H1 (cell line): ENCODE measurements at regions not wholly inside any gene's neighbourhood (a gene's known extent, or its start where the extent isn't known, plus 50 kb on each side); places are given as distances from the start of the nearest gene placed in this dataset.

Experiments
- CTCF ChIA-PET: fragments of 300-600 bp; sonication (Branson Sonifier 250); formaldehyde crosslinking; loops from one replicate; lab custom pipeline; 2021; ENCODE audit not compliant: partially characterized antibody; lab: Charles Lee
- POLR2A ChIA-PET: fragments of 300-600 bp; sonication (Branson Sonifier 250); formaldehyde crosslinking; loops from one replicate; lab custom pipeline; 2021; ENCODE audit warnings: inconsistent platforms; ENCODE audit not compliant: partially characterized antibody; lab: Charles Lee
- DNase-seq, 2 experiments: peaks; one replicate each; pipeline versions ENCODE4 v3.0.0 to v3.0.0-alpha.2; 2010 to 2022; ENCODE audit warnings: low spot score in 2 of 2, low read depth in 1 of 2, mixed read lengths in 1 of 2
- FAIRE-seq: peaks from 2 replicates; lab custom pipeline; 2011; peaks lifted over from hg19 to GRCh38; lab: Jason Lieb, UNC
- H2AFZ ChIP-seq: 2 replicates; pipeline ENCODE4 v1.8.1; 2012; ENCODE audit warnings: low read length, inconsistent platforms
- H2AK5ac ChIP-seq: 2 replicates; pipeline ENCODE4 v1.6.1; 2013; ENCODE audit warnings: low read depth, low read length
- H2BK120ac ChIP-seq: replicated peaks from 2 replicates; pipeline ENCODE3; 2013; ENCODE audit warnings: low read depth, low read length, inconsistent platforms
- H2BK12ac ChIP-seq: 2 replicates; pipeline ENCODE4 v1.6.1; 2013; ENCODE audit warnings: low read depth, low read length
- H2BK15ac ChIP-seq: 2 replicates; pipeline ENCODE4 v1.6.1; 2013; ENCODE audit warnings: low read length
- H2BK20ac ChIP-seq: 2 replicates; pipeline ENCODE4 v1.6.1; 2013; ENCODE audit warnings: low read length
- H2BK5ac ChIP-seq: 2 replicates; pipeline ENCODE4 v1.6.1; 2013; ENCODE audit warnings: low read depth, low read length
- H3K14ac ChIP-seq: 2 replicates; pipeline ENCODE4 v1.6.1; 2013; ENCODE audit warnings: inconsistent platforms; ENCODE audit not compliant: insufficient read length
- H3K18ac ChIP-seq: 2 replicates; pipeline ENCODE4 v1.6.1; 2013; ENCODE audit warnings: low read length; ENCODE audit errors: extremely low read depth
- H3K23ac ChIP-seq: 2 replicates; pipeline ENCODE4 v1.6.1; 2013; ENCODE audit warnings: inconsistent platforms; ENCODE audit not compliant: insufficient read length
- H3K23me2 ChIP-seq: 2 replicates; pipeline ENCODE4 v1.6.1; 2013; ENCODE audit warnings: low read depth, low read length
- H3K27ac ChIP-seq: 2 replicates; pipeline ENCODE4 v1.6.1; 2011; ENCODE audit warnings: low read depth, low read length, inconsistent platforms
- H3K27me3 ChIP-seq, 4 experiments: replicated peaks in 1 of 4; 1 replicate in 1 of 4; 2 replicates in 3 of 4; pipeline versions ENCODE4 v1.6.1 to v1.8.1; 2011 to 2013; ENCODE audit warnings: low read length in 3 of 4, mild to moderate bottlenecking in 3 of 4, inconsistent platforms in 2 of 4, mixed read lengths in 2 of 4, moderate library complexity in 1 of 4; ENCODE audit not compliant: control insufficient read depth in 3 of 4, insufficient read depth in 3 of 4; ENCODE audit errors: extremely low read depth in 1 of 4
- H3K36me3 ChIP-seq, 4 experiments: 2 replicates each; pipeline versions ENCODE4 v1.6.1 to v1.8.1; 2011 to 2013; ENCODE audit warnings: mild to moderate bottlenecking in 4 of 4, low read length in 3 of 4, moderate library complexity in 2 of 4, control low read depth in 1 of 4, inconsistent platforms in 1 of 4; ENCODE audit not compliant: insufficient read depth in 4 of 4, control insufficient read depth in 2 of 4
- H3K4ac ChIP-seq: replicated peaks from 2 replicates; pipeline ENCODE3; 2013; ENCODE audit warnings: low read length, low read depth, mixed read lengths, inconsistent platforms; ENCODE audit not compliant: insufficient read length
- H3K4me1 ChIP-seq, 4 experiments: replicated peaks in 1 of 4; 1 replicate in 1 of 4; 2 replicates in 3 of 4; pipeline versions ENCODE4 v1.6.1 to v1.8.1; 2011 to 2013; ENCODE audit warnings: low read length in 3 of 4, inconsistent platforms in 2 of 4, mixed read lengths in 1 of 4; ENCODE audit not compliant: insufficient read depth in 4 of 4, control insufficient read depth in 3 of 4
- H3K4me2 ChIP-seq, 2 experiments: 2 replicates each; pipeline versions ENCODE4 v1.6.1 to v1.8.1; 2011 to 2013; ENCODE audit warnings: low read depth in 2 of 2, low read length in 2 of 2, control low read depth in 1 of 2, inconsistent platforms in 1 of 2, mild to moderate bottlenecking in 1 of 2; ENCODE audit not compliant: insufficient read depth in 1 of 2
- H3K4me3 ChIP-seq, 4 experiments: fragments of 200-600, 300-600 bp in 1 of 4; sonication (generic), shearing (Covaris generic), sonication (Bioruptor Twin) in 1 of 4; 2 replicates each; pipeline versions ENCODE4 v1.5.1 to v1.8.1; 2011 to 2016; ENCODE audit warnings: low read length in 4 of 4, low read depth in 3 of 4, control low read depth in 2 of 4, inconsistent platforms in 2 of 4, mild to moderate bottlenecking in 2 of 4, mixed read lengths in 1 of 4, moderate library complexity in 1 of 4; ENCODE audit not compliant: insufficient read depth in 2 of 4; ENCODE audit errors: extremely low read depth in 1 of 4
- H3K56ac ChIP-seq: replicated peaks from 2 replicates; pipeline ENCODE3; 2013; ENCODE audit warnings: low read depth, mild to moderate bottlenecking, mixed read lengths, low read length, inconsistent platforms; ENCODE audit not compliant: insufficient read length
- H3K79me1 ChIP-seq: 2 replicates; pipeline ENCODE4 v1.6.1; 2013; ENCODE audit warnings: low read depth, low read length, control low read depth
- H3K79me2 ChIP-seq, 2 experiments: 2 replicates each; pipeline versions ENCODE4 v1.6.1 to v1.8.1; 2012 to 2013; ENCODE audit warnings: low read length in 2 of 2, mild to moderate bottlenecking in 2 of 2, inconsistent platforms in 1 of 2; ENCODE audit not compliant: insufficient read depth in 2 of 2, control insufficient read depth in 1 of 2
- H3K9ac ChIP-seq, 4 experiments: replicated peaks in 1 of 4; 1 replicate in 1 of 4; 2 replicates in 3 of 4; pipeline versions ENCODE4 v1.6.1 to v1.8.1; 2011 to 2013; ENCODE audit warnings: low read depth in 3 of 4, low read length in 3 of 4, control low read depth in 2 of 4, mild to moderate bottlenecking in 2 of 4, moderate library complexity in 2 of 4, inconsistent platforms in 1 of 4; ENCODE audit errors: extremely low read depth in 1 of 4
- H3K9me3 ChIP-seq, 2 experiments: 2 replicates each; pipeline versions ENCODE4 v1.6.1 to v1.8.1; 2012 to 2013; ENCODE audit warnings: mild to moderate bottlenecking in 2 of 2, moderate library complexity in 2 of 2, control low read depth in 1 of 2, inconsistent platforms in 1 of 2, low read depth in 1 of 2, low read length in 1 of 2, mixed read lengths in 1 of 2; ENCODE audit not compliant: insufficient read depth in 2 of 2
- H4K20me1 ChIP-seq, 2 experiments: replicated peaks in 1 of 2; 2 replicates each; pipeline versions ENCODE3 to v1.8.1; 2011 to 2013; ENCODE audit warnings: inconsistent platforms in 2 of 2, low read length in 2 of 2, mild to moderate bottlenecking in 1 of 2; ENCODE audit not compliant: insufficient read depth in 2 of 2, control insufficient read depth in 1 of 2
- H4K5ac ChIP-seq: 2 replicates; pipeline ENCODE4 v1.6.1; 2013; ENCODE audit warnings: low read length, low read depth, mixed read lengths, inconsistent platforms; ENCODE audit not compliant: insufficient read length
- H4K8ac ChIP-seq: 2 replicates; pipeline ENCODE4 v1.8.0; 2013; ENCODE audit warnings: mild to moderate bottlenecking, moderate library complexity, low read length, inconsistent platforms; ENCODE audit not compliant: insufficient read depth; ENCODE audit errors: extremely low read depth
- H4K91ac ChIP-seq: replicated peaks from 2 replicates; pipeline ENCODE3; 2013; ENCODE audit warnings: low read length, mixed read lengths, inconsistent platforms; ENCODE audit not compliant: insufficient read length
- CHD1 ChIP-seq: IDR thresholded peaks from 2 replicates; pipeline ENCODE4 v1.6.1; 2012; ENCODE audit warnings: low read depth, low read length, improper control_type of control experiment
- PHF8 ChIP-seq: fragments of 200-600 bp; sonication (generic); conservative IDR thresholded peaks from 2 replicates; pipeline ENCODE4 v1.7.1; 2012; ENCODE audit warnings: low read depth, mild to moderate bottlenecking, inconsistent platforms, low read length, moderate library complexity
- RAD21 ChIP-seq, 2 experiments: IDR thresholded peaks in 1 of 2; conservative IDR thresholded peaks in 1 of 2; 2 replicates each; pipeline ENCODE4 v1.6.1; 2011; ENCODE audit warnings: low read depth in 2 of 2, low read length in 2 of 2, improper control_type of control experiment in 1 of 2, inconsistent platforms in 1 of 2, mild to moderate bottlenecking in 1 of 2, moderate library complexity in 1 of 2
- TAF1 ChIP-seq: IDR thresholded peaks from 2 replicates; pipeline ENCODE4 v1.6.1; 2011; ENCODE audit warnings: mild to moderate bottlenecking, low read depth, low read length
- WGBS, 2 experiments: shearing (Covaris generic) in 1 of 2; methylation state at CpG; one replicate each; pipeline versions ENCODE4 v1.1.6 to v1.1.7; 2013 to 2015; ENCODE audit warnings: low lambda C conversion rate in 2 of 2, mixed read lengths in 2 of 2, inconsistent platforms in 1 of 2, low coverage in 1 of 2, missing lambda C conversion rate in 1 of 2; ENCODE audit not compliant: insufficient replicate concordance in 2 of 2, insufficient coverage in 1 of 2, insufficient read length in 1 of 2; ENCODE audit errors: extremely low coverage in 1 of 2, missing lambda C conversion rate in 1 of 2; 5-methylcytosine and 5-hydroxymethylcytosine counted together

- H2AK5ac ChIP-seq, result no peak overlapping the region
- H3K14ac ChIP-seq, result no peak overlapping the region
- no peak overlapping the region for H2BK15ac ChIP-seq
- no peak overlapping the region for H4K91ac ChIP-seq
- no peak overlapping the region for H3K4me2 ChIP-seq
- H3K79me1 ChIP-seq, result no peaks in the 10 kb centered on the region
- no peak overlapping the region for H4K5ac ChIP-seq
- H2BK20ac ChIP-seq, result no peak overlapping the region
- FAIRE-seq (no peak), DNase-seq (no peak)
- H4K20me1 ChIP-seq, result no peaks in the 10 kb centered on the region
- no peaks in the 10 kb centered on the region; a peak in 1 of 7 replicates for H3K4me1 ChIP-seq
- 94% methylated on average over 3 of the region's 3 CpGs; no CpG with 5 or more reads in 1 of the 2 experiments for WGBS, 2 experiments
- H3K4ac ChIP-seq, result no peak overlapping the region
- ChIA-PET POLR2A (no interaction called here), CTCF (no interaction called here)
- no peak overlapping the region for H3K9ac ChIP-seq
- H3K79me2 ChIP-seq, result no peaks in the 10 kb centered on the region
- H3K18ac ChIP-seq, result no peak overlapping the region
- H3K9me3 ChIP-seq, result no peaks in the 10 kb centered on the region
- H2BK120ac ChIP-seq, result no peak overlapping the region
- H3K4me3 ChIP-seq, result no peak overlapping the region
- no peak overlapping the region for H2BK5ac ChIP-seq
- H3K23ac ChIP-seq, result no peak overlapping the region
- no peak overlapping the region for H3K56ac ChIP-seq
- no peaks in the 10 kb centered on the region for H3K23me2 ChIP-seq
- H3K36me3 ChIP-seq, result no peaks in the 10 kb centered on the region
- no peak overlapping the region for H4K8ac ChIP-seq
- H3K27me3 ChIP-seq, result no peaks in the 10 kb centered on the region
- no peak overlapping the region for H2BK12ac ChIP-seq
- no peak overlapping the region for H3K27ac ChIP-seq
- H2AFZ ChIP-seq, result no peak overlapping the region
- TF ChIP-seq RAD21 (IDR thresholded peaks at IDR 0.05 in 1 of 2, conservative IDR thresholded peaks at IDR 0.05 in 1 of 2; ENCODE audit: low read depth in 2 of 2, low read length in 2 of 2) (no peak), CHD1 (no peak), PHF8 (no peak), TAF1 (no peak)
Observed at GRCh38 chr18:65352186-65352585, 398.6 kb upstream of the CDH7 start.
